GM12878 (cell line): ENCODE measurements at regions not wholly inside any gene's neighbourhood (a gene's known extent, or its start where the extent isn't known, plus 50 kb on each side); places are given as distances from the start of the nearest gene placed in this dataset.

Experiments used
- ATAC-seq: fragments of 200-7000 bp; cut with Tn5 transposase; 3 replicates; pipeline ENCODE4 v1.9.1; 2020; ENCODE audit warnings: mild to moderate bottlenecking, moderate library complexity
- BruUV-seq: library from RNA; stranded (reverse); fragments of 400-500 nt; replicated peaks from 2 replicates; lab custom pipeline; 2021; lab: Mats Ljungman, UMichigan
- CTCF ChIA-PET: fragments of 300-600 bp; sonication (Branson Sonifier 250); formaldehyde crosslinking; extraction: SDS; loops from one replicate; lab custom pipeline; 2021; ENCODE audit warnings: inconsistent platforms; lab: Yijun Ruan, JAX
- POLR2A ChIA-PET: fragments of 350-600 bp; formaldehyde crosslinking; extraction: SDS; loops from one replicate; lab custom pipeline; 2021; ENCODE audit warnings: inconsistent platforms; lab: Charles Lee
- RAD21 ChIA-PET: fragments of 300-600 bp; sonication (Branson Sonifier 250); formaldehyde crosslinking; loops from one replicate; lab custom pipeline; 2023; ENCODE audit warnings: antibody characterized with exemption; ENCODE audit not compliant: unreplicated experiment; lab: Charles Lee
- SMC1A ChIA-PET: fragments of 300-600 bp; sonication (Branson Sonifier 250); formaldehyde crosslinking; loops from one replicate; lab custom pipeline; 2023; ENCODE audit not compliant: unreplicated experiment, uncharacterized antibody; lab: Charles Lee
- DNase-seq: peaks from one replicate; pipeline ENCODE4 v3.0.0-alpha.2; 2011; ENCODE audit warnings: low read depth, low spot score
- FAIRE-seq: peaks from 3 replicates; lab custom pipeline; 2011; peaks lifted over from hg19 to GRCh38; lab: Jason Lieb, UNC
- H2AFZ ChIP-seq: 2 replicates; pipeline ENCODE4 v1.6.0; 2011; ENCODE audit warnings: low read depth, low read length, control low read depth; ENCODE audit not compliant: control insufficient read depth
- H3K27ac ChIP-seq: 2 replicates; pipeline ENCODE4 v1.5.1; 2011; ENCODE audit warnings: control low read depth; ENCODE audit not compliant: control insufficient read depth, insufficient read depth
- H3K27me3 ChIP-seq, 2 experiments: replicated peaks in 1 of 2; 2 replicates each; pipeline versions ENCODE4 v1.6.0 to v1.6.1; 2011; ENCODE audit warnings: low read length in 1 of 2; ENCODE audit not compliant: control insufficient read depth in 2 of 2, insufficient read depth in 2 of 2
- H3K36me3 ChIP-seq, 2 experiments: 2 replicates each; pipeline ENCODE4 v1.5.1; 2011; ENCODE audit warnings: low read length in 1 of 2; ENCODE audit not compliant: control insufficient read depth in 2 of 2, insufficient read depth in 2 of 2
- H3K4me1 ChIP-seq: 2 replicates; pipeline ENCODE4 v1.6.1; 2011; ENCODE audit warnings: mild to moderate bottlenecking, low read length, moderate library complexity, mixed read lengths; ENCODE audit not compliant: control insufficient read depth, insufficient read depth
- H3K4me2 ChIP-seq: 2 replicates; pipeline ENCODE4 v1.6.0; 2011; ENCODE audit warnings: control low read depth; ENCODE audit not compliant: control insufficient read depth, insufficient read depth
- H3K4me3 ChIP-seq: fragments of 200-600 bp; sonication (generic); 2 replicates; pipeline ENCODE4 v1.5.1; 2016
- H3K79me2 ChIP-seq: 2 replicates; pipeline ENCODE4 v1.6.0; 2011; ENCODE audit warnings: low read length; ENCODE audit not compliant: control insufficient read depth, insufficient read depth
- H3K9ac ChIP-seq: 2 replicates; pipeline ENCODE4 v1.8.0; 2011; ENCODE audit warnings: low read length, control low read depth, mixed read lengths; ENCODE audit not compliant: control insufficient read depth, insufficient read depth
- H3K9me3 ChIP-seq: replicated peaks from 3 replicates; pipeline ENCODE4 v1.5.1; 2011; ENCODE audit warnings: mild to moderate bottlenecking, low read length; ENCODE audit not compliant: control insufficient read depth, insufficient read depth
- H4K20me1 ChIP-seq: 2 replicates; pipeline ENCODE4 v1.6.0; 2011; ENCODE audit not compliant: control insufficient read depth, insufficient read depth
- BCL11A ChIP-seq: IDR thresholded peaks from 2 replicates; pipeline ENCODE4 v1.6.1; 2011; ENCODE audit warnings: low read depth, low read length
- CHD4 ChIP-seq: fragments of 200-600 bp; sonication (generic); IDR thresholded peaks from 2 replicates; pipeline ENCODE4 v1.6.1; 2016; ENCODE audit warnings: mild to moderate bottlenecking
- DPF2 ChIP-seq: fragments of 450-650 bp; IDR thresholded peaks from 2 replicates; pipeline ENCODE4 v1.6.1; 2017; ENCODE audit warnings: mild to moderate bottlenecking
- KAT2A ChIP-seq: conservative IDR thresholded peaks from 2 replicates; pipeline ENCODE4 v1.6.1; 2011; ENCODE audit warnings: low read depth, low read length; ENCODE audit not compliant: control insufficient read depth
- MAX ChIP-seq: IDR thresholded peaks from 2 replicates; pipeline ENCODE4 v1.6.1; 2012; ENCODE audit warnings: low read depth, low read length, improper control_type of control experiment
- SIN3A ChIP-seq: IDR thresholded peaks from 2 replicates; pipeline ENCODE4 v1.6.1; 2012; ENCODE audit warnings: low read depth, low read length, improper control_type of control experiment
- SRF ChIP-seq, 2 experiments: IDR thresholded peaks; 2 replicates each; pipeline ENCODE4 v1.6.1; 2011; ENCODE audit warnings: low read depth in 2 of 2, low read length in 2 of 2, mild to moderate bottlenecking in 1 of 2, moderate library complexity in 1 of 2
- WGBS: methylation state at CpG from one replicate; pipeline ENCODE4 v1.1.6; 2016; ENCODE audit warnings: low lambda C conversion rate; ENCODE audit not compliant: insufficient replicate concordance, insufficient coverage; ENCODE audit errors: missing lambda C conversion rate; 5-methylcytosine and 5-hydroxymethylcytosine counted together
- in situ Hi-C: fragments of 300-500 bp; cut with MboI; formaldehyde crosslinking; loops from 9 replicates; pipeline ENCODE4 v1.14.3; 2018; ENCODE audit warnings: mixed read lengths
- intact Hi-C: fragments of 100-400 bp; cut with micrococcal nuclease; formaldehyde crosslinking; loops from one replicate; pipeline ENCODE4 v1.14.2; 2022; ENCODE audit not compliant: unreplicated experiment
- TF ChIP-seq, protein P1 (sequence below), 3 experiments: IDR thresholded peaks in 2 of 3; conservative IDR thresholded peaks in 1 of 3; 2 replicates each; pipeline ENCODE4 v1.5.1; 2011; ENCODE audit warnings: low read depth in 3 of 3, low read length in 3 of 3, mild to moderate bottlenecking in 3 of 3, control low read depth in 2 of 3, moderate library complexity in 2 of 3, inconsistent platforms in 1 of 3, mixed read lengths in 1 of 3; ENCODE audit not compliant: control insufficient read depth in 2 of 3, insufficient read depth in 1 of 3; ENCODE audit errors: extremely low read depth in 1 of 3

- RAD21 ChIA-PET: no interaction called here
- WGBS: 32% methylated on average over 1 of the region's 1 CpG
- H3K9me3 ChIP-seq: no peaks in the 10 kb centered on the region
- no TSS peak for BruUV-seq
- SMC1A ChIA-PET: interaction anchor here (0.6 to 1.1 kb wide), 4 partner anchors 9 to 322 kb away, joined by 3 to 4 read pairs (median 3); no protein-coding TSS in a partner anchor
- H3K27ac ChIP-seq: no peak overlapping the region
- no peak for ATAC-seq
- H4K20me1 ChIP-seq: no peaks in the 10 kb centered on the region
- H3K4me2 ChIP-seq: no peak overlapping the region
- H3K36me3 ChIP-seq: no peaks in the 10 kb centered on the region
- no peak overlapping the region for H2AFZ ChIP-seq
- POLR2A ChIA-PET: no interaction called here
- H3K27me3 ChIP-seq: no peaks in the 10 kb centered on the region
- no peaks in the 10 kb centered on the region for H3K4me1 ChIP-seq
- no peak for TF ChIP-seq DPF2
- TF ChIP-seq MAX: no peak
- TF ChIP-seq, protein P1, sequence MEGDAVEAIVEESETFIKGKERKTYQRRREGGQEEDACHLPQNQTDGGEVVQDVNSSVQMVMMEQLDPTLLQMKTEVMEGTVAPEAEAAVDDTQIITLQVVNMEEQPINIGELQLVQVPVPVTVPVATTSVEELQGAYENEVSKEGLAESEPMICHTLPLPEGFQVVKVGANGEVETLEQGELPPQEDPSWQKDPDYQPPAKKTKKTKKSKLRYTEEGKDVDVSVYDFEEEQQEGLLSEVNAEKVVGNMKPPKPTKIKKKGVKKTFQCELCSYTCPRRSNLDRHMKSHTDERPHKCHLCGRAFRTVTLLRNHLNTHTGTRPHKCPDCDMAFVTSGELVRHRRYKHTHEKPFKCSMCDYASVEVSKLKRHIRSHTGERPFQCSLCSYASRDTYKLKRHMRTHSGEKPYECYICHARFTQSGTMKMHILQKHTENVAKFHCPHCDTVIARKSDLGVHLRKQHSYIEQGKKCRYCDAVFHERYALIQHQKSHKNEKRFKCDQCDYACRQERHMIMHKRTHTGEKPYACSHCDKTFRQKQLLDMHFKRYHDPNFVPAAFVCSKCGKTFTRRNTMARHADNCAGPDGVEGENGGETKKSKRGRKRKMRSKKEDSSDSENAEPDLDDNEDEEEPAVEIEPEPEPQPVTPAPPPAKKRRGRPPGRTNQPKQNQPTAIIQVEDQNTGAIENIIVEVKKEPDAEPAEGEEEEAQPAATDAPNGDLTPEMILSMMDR (IDR thresholded peaks at IDR 0.05 in 2 of 3, conservative IDR thresholded peaks at IDR 0.05 in 1 of 3; ENCODE audit: control insufficient read depth in 2 of 3, extremely low read depth in 1 of 3, insufficient read depth in 1 of 3, low read depth in 3 of 3, low read length in 3 of 3): no peak
- TF ChIP-seq CHD4: no peak
- no peak for TF ChIP-seq KAT2A
- TF ChIP-seq SRF (IDR thresholded peaks at IDR 0.05; ENCODE audit: low read depth in 2 of 2, low read length in 2 of 2): no peak
- TF ChIP-seq BCL11A: no peak
- no peak for TF ChIP-seq SIN3A
- no peak overlapping the region for H3K4me3 ChIP-seq
- no peak for FAIRE-seq
- no peak for DNase-seq
- CTCF ChIA-PET: interaction anchor here (0.6 kb wide), 1 partner anchor 353 kb away, joined by 3 read pairs; no protein-coding TSS in a partner anchor
- in situ Hi-C loops: no loop called here
- no peaks in the 10 kb centered on the region for H3K79me2 ChIP-seq
- no peak overlapping the region for H3K9ac ChIP-seq
- intact Hi-C loops: no loop called here
Measured at GRCh38 chr5:61842840-61843239, 463.2 kb upstream of the KIF2A start.
